ENCODE measurements at regions not wholly inside any gene's neighbourhood (a gene's known extent, or its start where the extent isn't known, plus 50 kb on each side); places are given as distances from the start of the nearest gene placed in this dataset.
"Not testable (repeated sequence)": the region's sequence is repeated elsewhere in the genome, so short reads cannot be mapped to it uniquely, and the experiment has no call there.

DNA sequence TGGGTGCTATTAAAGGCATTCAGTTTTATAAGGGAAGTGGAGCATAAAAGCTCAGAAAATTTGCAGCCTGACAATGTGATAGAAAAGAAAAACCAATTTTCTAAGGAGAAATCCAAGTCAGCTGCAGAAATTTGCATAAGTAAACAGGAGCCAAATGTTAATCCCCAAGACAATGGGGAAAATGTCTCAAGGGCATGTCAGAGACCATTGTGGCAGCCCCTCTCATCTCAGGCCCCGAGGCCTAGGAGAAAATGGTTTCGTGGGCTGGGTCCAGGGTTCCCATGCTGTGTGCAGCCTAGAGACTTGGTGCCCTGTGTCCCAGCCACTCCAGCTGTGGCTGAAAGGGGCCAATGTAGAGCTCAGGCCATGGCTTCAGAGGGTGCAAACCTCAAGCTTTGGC, 150.8 kb upstream of the E2F7 start:
- H3K4me3 ChIP-seq (ENCODE audit: low read length in 2 of 2); DNase-seq; H3K27me3 ChIP-seq (ENCODE audit: control insufficient read depth in 1 of 2, insufficient read depth in 2 of 2, low read length in 1 of 2); H3K36me3 ChIP-seq (ENCODE audit: control insufficient read depth in 1 of 2, insufficient read depth in 2 of 2, low read length in 1 of 2); ATAC-seq (ENCODE audit: low FRiP score); H3K9me3 ChIP-seq (ENCODE audit: control insufficient read depth, low read length); intact Hi-C loops (cut with DNase I); H3K4me1 ChIP-seq (ENCODE audit: control insufficient read depth in 1 of 2, insufficient read depth in 2 of 2, low read length in 2 of 2); H3K27ac ChIP-seq (ENCODE audit: low read depth in 1 of 2, low read length in 2 of 2): not testable (repeated sequence)
- 86 to 90% methylated on average over 2 of the region's 2 CpGs for WGBS, 2 donors

DNA sequence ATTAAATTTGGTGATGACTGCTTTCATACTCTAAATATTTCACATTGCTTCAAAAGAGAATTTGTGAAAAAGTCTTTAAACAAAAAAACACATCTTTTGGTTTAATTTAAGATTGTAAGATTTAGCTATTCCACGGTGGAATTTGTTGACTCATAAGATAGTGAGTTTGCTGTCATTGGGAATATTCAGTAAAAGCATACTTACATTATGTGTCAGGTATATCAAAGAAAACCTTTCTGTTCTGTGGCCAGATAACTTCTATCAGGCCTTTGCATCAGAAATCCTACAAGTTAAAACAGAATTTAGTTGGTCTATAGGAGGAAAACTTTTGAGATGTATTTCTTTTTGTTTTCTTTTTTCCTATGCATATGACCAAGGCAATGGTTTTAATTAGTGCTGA, 148.8 kb upstream of the E2F7 start:
- no peaks in the 10 kb centered on the region for H3K9me3 ChIP-seq (ENCODE audit: control insufficient read depth, low read length)
- DNase-seq (no peak), ATAC-seq (ENCODE audit: low FRiP score) (no peak)
- H3K27ac ChIP-seq (ENCODE audit: low read depth in 1 of 2, low read length in 2 of 2), result no peak overlapping the region
- no peaks in the 10 kb centered on the region for H3K27me3 ChIP-seq (ENCODE audit: control insufficient read depth in 1 of 2, insufficient read depth in 2 of 2, low read length in 1 of 2)
- no peaks in the 10 kb centered on the region for H3K36me3 ChIP-seq (ENCODE audit: control insufficient read depth in 1 of 2, insufficient read depth in 2 of 2, low read length in 1 of 2)
- no peaks in the 10 kb centered on the region for H3K4me1 ChIP-seq (ENCODE audit: control insufficient read depth in 1 of 2, insufficient read depth in 2 of 2, low read length in 2 of 2)
- WGBS, 2 donors, result 7 to 35% methylated on average over 1 of the region's 1 CpG
- H3K4me3 ChIP-seq (ENCODE audit: low read length in 2 of 2), result no peak overlapping the region
- intact Hi-C loops (cut with DNase I), result no loop called here

GRCh38 chr12:77213319-77213718, 147.9 kb upstream of the E2F7 start:
- no peaks in the 10 kb centered on the region for H3K4me1 ChIP-seq (ENCODE audit: control insufficient read depth in 1 of 2, insufficient read depth in 2 of 2, low read length in 2 of 2)
- no peak for DNase-seq
- no peak overlapping the region for H3K27ac ChIP-seq (ENCODE audit: low read depth in 1 of 2, low read length in 2 of 2)
- H3K9me3 ChIP-seq (ENCODE audit: control insufficient read depth, low read length), result no peaks in the 10 kb centered on the region
- intact Hi-C loops (cut with DNase I), result no loop called here
- peak; percentile 56 for ATAC-seq (ENCODE audit: low FRiP score)
- H3K27me3 ChIP-seq (ENCODE audit: control insufficient read depth in 1 of 2, insufficient read depth in 2 of 2, low read length in 1 of 2), result no peaks in the 10 kb centered on the region
- 7% methylated on average over 5 of the region's 5 CpGs for WGBS, 2 donors
- H3K36me3 ChIP-seq (ENCODE audit: control insufficient read depth in 1 of 2, insufficient read depth in 2 of 2, low read length in 1 of 2), result no peaks in the 10 kb centered on the region
- no peak overlapping the region for H3K4me3 ChIP-seq (ENCODE audit: low read length in 2 of 2)

GRCh38 chr12:77210724-77211123, 145.4 kb upstream of the E2F7 start:
- Histone ChIP-seq H3K27ac (ENCODE audit: low read depth in 1 of 2, low read length in 2 of 2) (no peak overlapping the region), H3K9me3 (ENCODE audit: control insufficient read depth, low read length) (no peaks in the 10 kb centered on the region), H3K36me3 (ENCODE audit: control insufficient read depth in 1 of 2, insufficient read depth in 2 of 2, low read length in 1 of 2) (no peaks in the 10 kb centered on the region), H3K4me3 (ENCODE audit: low read length in 2 of 2) (no peak overlapping the region), H3K27me3 (ENCODE audit: control insufficient read depth in 1 of 2, insufficient read depth in 2 of 2, low read length in 1 of 2) (no peaks in the 10 kb centered on the region), H3K4me1 (ENCODE audit: control insufficient read depth in 1 of 2, insufficient read depth in 2 of 2, low read length in 2 of 2) (no peaks in the 10 kb centered on the region)
- 99 to 100% methylated on average over 1 of the region's 1 CpG for WGBS, 2 donors
- DNase-seq (no peak), ATAC-seq (ENCODE audit: low FRiP score) (no peak)
- intact Hi-C loops (cut with DNase I), result no loop called here

DNA sequence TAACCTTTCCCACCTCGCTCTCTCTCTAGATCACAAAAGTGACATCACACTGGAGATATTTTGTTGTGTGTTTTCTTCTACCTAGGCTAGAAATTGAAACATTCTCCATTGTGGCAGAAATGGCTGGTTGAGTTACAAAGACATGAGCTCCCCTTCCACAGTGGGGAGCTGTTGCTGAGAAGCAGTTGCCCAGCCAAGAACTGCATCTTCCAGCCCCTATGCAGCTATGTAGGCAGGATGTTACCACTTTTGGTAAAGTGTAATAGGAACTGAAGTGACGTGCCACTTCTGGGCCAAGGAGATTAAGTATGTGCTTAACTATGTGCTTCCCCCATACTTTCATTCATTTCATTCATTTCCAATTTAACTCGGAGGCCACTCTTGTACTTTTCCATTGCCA, 138.7 kb upstream of the E2F7 start:
- WGBS, 2 donors, result 42 to 46% methylated on average over 3 of the region's 3 CpGs
- H3K27me3 ChIP-seq (ENCODE audit: control insufficient read depth in 1 of 2, insufficient read depth in 2 of 2, low read length in 1 of 2), result no peaks in the 10 kb centered on the region
- no peaks in the 10 kb centered on the region for H3K9me3 ChIP-seq (ENCODE audit: control insufficient read depth, low read length)
- intact Hi-C loops (cut with DNase I), result no loop called here
- H3K4me1 ChIP-seq (ENCODE audit: control insufficient read depth in 1 of 2, insufficient read depth in 2 of 2, low read length in 2 of 2), result no peaks in the 10 kb centered on the region
- H3K4me3 ChIP-seq (ENCODE audit: low read length in 2 of 2), result no peak overlapping the region
- H3K36me3 ChIP-seq (ENCODE audit: control insufficient read depth in 1 of 2, insufficient read depth in 2 of 2, low read length in 1 of 2), result no peaks in the 10 kb centered on the region
- no peak for DNase-seq
- no peak overlapping the region for H3K27ac ChIP-seq (ENCODE audit: low read depth in 1 of 2, low read length in 2 of 2)
- ATAC-seq (ENCODE audit: low FRiP score), result no peak

GRCh38 chr12:77202457-77203060, 137.2 kb upstream of the E2F7 start:
- no peaks in the 10 kb centered on the region for H3K9me3 ChIP-seq (ENCODE audit: control insufficient read depth, low read length)
- ATAC-seq (ENCODE audit: low FRiP score) (no peak), DNase-seq (no peak)
- intact Hi-C loops (cut with DNase I), result no loop called here
- no peaks in the 10 kb centered on the region for H3K27me3 ChIP-seq (ENCODE audit: control insufficient read depth in 1 of 2, insufficient read depth in 2 of 2, low read length in 1 of 2)
- 82 to 84% methylated on average over 2 of the region's 2 CpGs for WGBS, 2 donors
- H3K36me3 ChIP-seq (ENCODE audit: control insufficient read depth in 1 of 2, insufficient read depth in 2 of 2, low read length in 1 of 2), result no peaks in the 10 kb centered on the region
- H3K4me3 ChIP-seq (ENCODE audit: low read length in 2 of 2), result no peak overlapping the region
- H3K27ac ChIP-seq (ENCODE audit: low read depth in 1 of 2, low read length in 2 of 2), result no peak overlapping the region
- H3K4me1 ChIP-seq (ENCODE audit: control insufficient read depth in 1 of 2, insufficient read depth in 2 of 2, low read length in 2 of 2), result no peaks in the 10 kb centered on the region

- 30 to 53% methylated on average over 3 of the region's 3 CpGs for WGBS, 2 donors
- no peaks in the 10 kb centered on the region for H3K4me1 ChIP-seq (ENCODE audit: control insufficient read depth in 1 of 2, insufficient read depth in 2 of 2, low read length in 2 of 2)
- no peak for ATAC-seq (ENCODE audit: low FRiP score)
Observed at GRCh38 chr12:77189901-77190416, 124.6 kb upstream of the E2F7 start.

GRCh38 chr12:77189458-77189857, 124.1 kb upstream of the E2F7 start:
- DNase-seq (no peak), ATAC-seq (ENCODE audit: low FRiP score) (no peak)
- H3K4me1 ChIP-seq (ENCODE audit: control insufficient read depth in 1 of 2, insufficient read depth in 2 of 2, low read length in 2 of 2), result no peaks in the 10 kb centered on the region
- no peak overlapping the region for H3K27ac ChIP-seq (ENCODE audit: low read depth in 1 of 2, low read length in 2 of 2)
- H3K27me3 ChIP-seq (ENCODE audit: control insufficient read depth in 1 of 2, insufficient read depth in 2 of 2, low read length in 1 of 2), result no peaks in the 10 kb centered on the region
- H3K4me3 ChIP-seq (ENCODE audit: low read length in 2 of 2), result no peak overlapping the region
- no peaks in the 10 kb centered on the region for H3K9me3 ChIP-seq (ENCODE audit: control insufficient read depth, low read length)
- intact Hi-C loops (cut with DNase I), result no loop called here
- no peaks in the 10 kb centered on the region for H3K36me3 ChIP-seq (ENCODE audit: control insufficient read depth in 1 of 2, insufficient read depth in 2 of 2, low read length in 1 of 2)
- 47 to 59% methylated on average over 5 of the region's 5 CpGs for WGBS, 2 donors

More at GRCh38 chr12:77189901-77190416, 124.6 kb upstream of the E2F7 start:
- Histone ChIP-seq H3K4me3 (ENCODE audit: low read length in 2 of 2) (no peak overlapping the region), H3K27me3 (ENCODE audit: control insufficient read depth in 1 of 2, insufficient read depth in 2 of 2, low read length in 1 of 2) (no peaks in the 10 kb centered on the region), H3K27ac (ENCODE audit: low read depth in 1 of 2, low read length in 2 of 2) (no peak overlapping the region), H3K36me3 (ENCODE audit: control insufficient read depth in 1 of 2, insufficient read depth in 2 of 2, low read length in 1 of 2) (no peaks in the 10 kb centered on the region), H3K9me3 (ENCODE audit: control insufficient read depth, low read length) (no peaks in the 10 kb centered on the region)
- DNase-seq, result no peak
- intact Hi-C loops (cut with DNase I), result no loop called here

DNA sequence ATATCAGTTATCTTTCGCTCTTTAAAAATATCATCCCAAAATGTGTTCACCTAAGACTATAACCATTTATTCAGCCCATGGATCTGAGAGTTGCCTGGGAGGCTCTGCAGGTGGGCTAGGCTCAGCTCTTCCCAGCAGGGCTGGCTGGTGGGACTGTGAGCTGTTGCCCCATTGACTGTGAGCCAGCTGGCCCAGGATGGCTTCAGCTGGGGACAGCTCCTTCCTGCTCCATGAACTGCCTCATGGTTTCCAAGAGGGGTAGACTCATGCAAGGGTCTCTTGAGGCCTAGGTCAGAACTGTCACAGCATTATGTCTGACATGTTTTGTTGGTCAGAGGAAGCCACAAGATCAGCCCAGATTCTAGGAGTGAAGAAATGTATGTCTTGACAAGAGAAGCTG, 114.1 kb upstream of the E2F7 start:
- no peak for ATAC-seq (ENCODE audit: low FRiP score)
- Histone ChIP-seq H3K9me3 (ENCODE audit: control insufficient read depth, low read length) (no peaks in the 10 kb centered on the region), H3K27me3 (ENCODE audit: control insufficient read depth in 1 of 2, insufficient read depth in 2 of 2, low read length in 1 of 2) (no peaks in the 10 kb centered on the region), H3K4me3 (ENCODE audit: low read length in 2 of 2) (no peak overlapping the region), H3K4me1 (ENCODE audit: control insufficient read depth in 1 of 2, insufficient read depth in 2 of 2, low read length in 2 of 2) (no peaks in the 10 kb centered on the region), H3K36me3 (ENCODE audit: control insufficient read depth in 1 of 2, insufficient read depth in 2 of 2, low read length in 1 of 2) (no peaks in the 10 kb centered on the region), H3K27ac (ENCODE audit: low read depth in 1 of 2, low read length in 2 of 2) (no peak overlapping the region)
- intact Hi-C loops (cut with DNase I), result no loop called here
- WGBS, 2 donors, result 97 to 98% methylated on average over 1 of the region's 1 CpG
- DNase-seq, result no peak
